ENCODE measurements at regions not wholly inside any gene's neighbourhood (a gene's known extent, or its start where the extent isn't known, plus 50 kb on each side); places are given as distances from the start of the nearest gene placed in this dataset.
"Not testable (repeated sequence)": the region's sequence is repeated elsewhere in the genome, so short reads cannot be mapped to it uniquely, and the experiment has no call there.

DNA sequence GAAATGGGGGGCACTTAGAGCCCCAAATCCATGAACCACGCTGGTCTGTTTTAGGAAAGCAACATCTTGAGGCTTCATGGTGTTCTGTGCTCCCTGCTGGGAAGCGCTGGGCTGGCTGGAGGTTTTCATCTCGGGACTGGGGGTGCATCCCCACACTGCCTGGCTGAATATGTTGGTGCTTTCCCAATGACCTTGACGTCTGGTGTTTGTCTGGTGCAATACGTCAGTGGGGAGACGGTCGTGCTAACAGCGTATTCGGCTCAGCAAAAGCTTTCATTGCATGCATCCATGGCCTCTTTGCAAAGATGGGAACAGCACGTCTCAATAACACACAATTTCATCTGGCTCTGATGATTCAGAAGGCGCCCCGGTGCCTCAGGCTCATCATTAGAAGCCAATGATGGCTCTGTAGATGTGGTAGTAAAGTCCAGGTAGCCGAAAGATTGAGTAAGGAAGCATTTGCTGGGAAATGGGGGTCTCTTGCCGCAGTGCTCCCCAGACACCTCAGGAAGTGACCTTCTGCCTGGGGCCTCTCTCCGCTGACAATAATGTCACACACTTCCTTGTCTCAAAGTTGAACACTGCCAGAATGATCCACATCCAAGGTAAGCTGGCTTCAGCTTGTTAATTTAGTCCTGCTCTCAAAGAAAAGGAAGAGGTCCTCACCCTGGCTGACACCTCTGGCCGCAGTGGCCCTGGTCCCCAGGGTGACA lies 97.7 kb downstream of the ING1 start:
- DNase-seq (ENCODE audit: low read depth) = no peak

- no peak for DNase-seq (ENCODE audit: low read depth)
These were observed 98.2 kb downstream of the ING1 start for GRCh38 chr13:110811771-110812120.

DNA sequence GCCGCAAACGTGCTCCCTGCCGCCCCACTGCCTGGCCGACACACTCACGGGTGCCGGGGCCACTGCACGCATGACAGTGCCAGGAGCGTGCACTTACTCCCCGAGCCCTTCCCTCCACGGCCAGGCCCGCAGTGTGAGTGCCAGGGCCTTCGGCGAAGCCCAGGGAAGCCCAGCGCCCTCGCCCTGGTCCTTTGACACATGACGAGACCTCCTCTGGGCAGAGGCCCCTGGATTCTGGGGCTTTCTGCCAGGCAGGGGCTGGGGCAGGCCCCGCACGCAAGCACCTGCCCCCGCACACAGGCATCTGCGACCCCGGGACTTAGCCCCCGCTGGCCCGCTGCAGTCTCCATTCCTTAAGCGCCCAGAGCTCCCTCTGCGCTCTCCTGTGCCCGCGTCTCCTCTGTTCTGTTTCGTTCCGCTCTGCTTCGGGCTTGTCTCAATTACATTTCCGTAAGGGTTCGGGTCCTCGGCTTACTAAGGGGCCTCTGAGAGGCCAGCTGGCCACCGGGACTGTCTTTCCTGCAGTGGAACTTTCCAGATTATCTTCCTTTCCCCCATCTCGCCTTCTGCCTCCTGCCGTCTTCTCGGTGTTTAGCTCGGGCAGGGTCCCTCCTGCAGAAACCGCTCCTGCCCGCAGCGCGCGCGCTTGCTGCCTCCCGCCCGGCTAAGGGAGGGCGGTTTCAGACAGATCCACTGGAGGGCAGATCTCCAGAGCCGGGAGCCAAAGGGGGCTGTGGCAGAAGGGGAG lies 98.8 kb downstream of the ING1 start:
- DNase-seq (ENCODE audit: low read depth) = no peak

DNA sequence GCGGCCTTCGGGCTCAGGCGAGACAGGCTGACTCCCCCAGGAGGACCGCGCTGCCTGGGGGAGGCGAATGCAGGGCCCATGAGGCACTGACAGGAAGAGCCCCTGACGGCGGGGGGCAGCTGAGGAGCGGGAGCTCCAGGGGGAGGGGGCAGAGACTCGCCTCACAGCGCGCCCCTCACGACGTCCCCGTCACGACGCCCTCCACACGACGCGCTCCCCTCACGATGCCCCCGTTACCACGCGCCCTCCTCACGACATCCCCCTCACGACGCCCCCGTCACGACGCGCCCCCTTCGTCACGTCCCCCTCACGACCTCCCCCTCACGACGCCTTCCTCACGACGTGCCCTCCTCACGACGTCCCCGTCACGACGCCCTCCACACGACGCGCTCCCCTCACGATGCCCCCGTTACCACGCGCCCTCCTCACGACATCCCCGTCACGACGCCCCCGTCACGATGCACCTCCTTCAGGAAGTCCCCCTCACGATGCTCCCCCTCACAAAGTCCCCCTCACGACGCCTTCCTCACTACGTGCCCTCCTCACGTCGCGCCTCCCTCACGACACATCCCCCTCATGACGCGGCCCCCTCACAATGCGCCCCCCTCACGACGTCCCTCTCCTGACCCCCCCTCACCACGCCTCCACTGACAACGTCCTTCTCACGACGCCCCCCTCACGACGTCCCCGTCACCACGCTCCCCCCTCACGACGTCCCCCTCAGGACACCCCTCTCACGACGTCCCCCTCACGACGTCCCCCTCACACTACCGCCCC lies 99.6 kb downstream of the ING1 start:
- DNase-seq (ENCODE audit: low read depth) = no peak

DNA sequence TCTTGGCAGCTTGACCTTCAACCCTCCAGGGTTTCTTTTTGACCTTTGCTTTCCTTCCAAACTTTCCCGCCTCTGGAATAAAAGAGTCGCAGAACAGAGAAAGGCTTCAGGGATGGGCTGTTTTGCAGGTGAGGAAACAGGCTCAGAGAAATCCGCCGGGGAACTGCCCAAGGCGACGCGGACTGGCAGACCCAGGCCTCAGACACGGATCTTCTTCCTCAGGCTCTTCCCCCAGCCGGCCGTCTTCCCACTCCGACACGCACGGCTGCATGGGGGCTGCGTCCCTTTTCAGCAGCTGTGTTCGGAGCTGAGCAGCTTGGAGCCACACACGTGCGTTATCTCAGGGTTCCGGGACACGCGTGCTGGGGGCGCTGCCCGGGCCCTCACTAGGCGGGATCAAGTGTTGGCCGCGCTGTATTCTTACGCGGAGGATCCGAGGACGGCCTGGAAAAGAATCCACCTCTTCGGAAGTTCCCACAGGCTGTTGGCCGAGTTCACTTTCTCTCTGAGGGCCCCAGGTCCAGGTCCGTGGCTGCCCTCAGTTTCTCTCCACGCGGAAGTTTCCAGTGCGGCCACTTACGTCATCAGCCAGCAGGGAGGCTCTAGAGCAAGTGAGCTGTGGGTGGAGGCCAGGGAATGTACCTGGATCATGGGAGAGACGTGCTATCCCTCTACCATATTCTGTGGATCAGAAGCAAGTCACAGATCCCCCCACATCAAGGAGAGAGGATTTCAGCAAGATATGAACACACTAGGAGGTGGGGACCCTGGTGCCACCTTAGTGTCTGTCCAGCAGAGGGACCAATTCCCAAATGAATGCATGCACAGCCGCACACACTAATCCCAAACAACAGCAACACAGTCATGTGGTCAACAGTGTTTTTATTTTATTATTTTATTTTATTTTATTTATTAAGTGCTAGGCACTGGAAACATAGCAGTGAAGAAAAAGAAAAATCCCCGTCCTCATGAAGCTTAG lies 100.4 kb downstream of the ING1 start:
- DNase-seq (ENCODE audit: low read depth) = no peak

DNA sequence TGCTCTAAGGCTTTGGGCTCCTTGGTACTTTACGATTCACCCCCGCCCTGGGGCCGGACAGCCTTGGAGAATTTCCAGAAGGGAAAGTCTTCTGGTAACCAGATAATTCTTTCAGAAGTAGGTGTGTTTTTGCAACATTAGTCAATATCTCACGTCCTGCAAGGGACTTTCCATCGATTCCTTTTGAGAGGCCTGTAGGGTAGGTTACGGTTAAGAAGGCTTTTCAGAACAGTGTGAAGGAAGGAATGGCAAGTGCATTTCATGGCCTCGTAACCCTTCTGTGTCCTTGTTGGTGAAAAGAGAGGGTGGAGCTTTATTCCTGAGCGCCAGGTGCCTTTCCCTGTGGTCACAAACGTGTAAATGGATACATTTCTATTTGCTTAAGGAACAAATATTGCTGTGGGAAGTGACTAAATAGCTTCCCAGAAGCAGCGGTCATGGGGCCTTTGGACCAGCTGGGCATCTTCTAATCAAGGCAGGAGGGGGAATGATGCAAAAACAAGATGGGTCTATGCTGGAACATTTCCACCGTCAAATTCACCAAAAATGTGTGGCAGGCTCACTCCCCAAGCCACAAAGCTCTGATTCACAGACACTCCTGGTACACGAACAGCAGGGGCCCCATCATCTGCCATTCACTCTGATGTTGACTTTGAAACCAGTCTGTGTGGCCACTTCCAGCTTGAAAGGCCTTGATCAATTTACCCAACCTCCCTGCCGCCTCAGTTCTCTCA lies 99.2 kb downstream of the ANKRD10 start:
- DNase-seq (ENCODE audit: low read depth) = no peak

DNA sequence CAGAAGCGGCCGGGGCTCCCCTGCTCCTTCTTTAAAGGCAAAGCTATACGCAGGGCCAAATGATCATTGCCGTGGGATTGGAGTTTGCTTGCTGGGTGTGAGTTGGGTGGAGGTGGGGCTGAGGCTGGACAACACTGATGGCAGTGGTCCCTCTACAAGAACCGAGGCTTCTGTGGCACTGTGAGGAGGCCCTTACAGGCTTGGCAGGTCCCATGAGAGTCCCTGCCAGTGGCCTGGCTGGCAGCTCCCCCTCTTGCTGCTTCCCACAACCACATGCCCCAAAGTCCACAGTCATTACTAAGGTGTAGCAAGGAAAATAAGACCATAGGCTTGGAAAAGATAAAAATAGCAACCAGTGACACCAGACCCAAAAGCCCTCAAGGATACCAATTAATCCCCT lies 98.4 kb downstream of the ANKRD10 start:
- no peak for DNase-seq (ENCODE audit: low read depth)

DNA sequence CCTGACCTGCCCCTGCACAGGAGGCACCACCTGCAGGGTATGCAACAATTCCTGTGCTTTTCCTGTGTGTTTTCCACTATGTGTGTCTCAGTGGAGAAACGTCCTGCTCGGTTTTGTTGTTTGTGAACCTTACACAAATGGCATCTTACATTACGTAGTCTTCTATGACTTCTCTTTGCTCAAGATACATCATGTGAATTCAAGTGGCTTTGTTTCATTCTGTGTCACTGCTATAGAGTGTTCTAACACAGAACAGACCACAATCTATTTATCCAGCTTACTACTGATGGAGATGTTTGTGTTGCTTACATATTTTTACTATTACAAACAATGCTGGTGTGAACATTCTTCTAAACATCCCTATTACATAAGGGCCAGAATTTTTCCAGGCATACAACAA lies 97.7 kb downstream of the ANKRD10 start:
- DNase-seq (ENCODE audit: low read depth) = no peak

DNA sequence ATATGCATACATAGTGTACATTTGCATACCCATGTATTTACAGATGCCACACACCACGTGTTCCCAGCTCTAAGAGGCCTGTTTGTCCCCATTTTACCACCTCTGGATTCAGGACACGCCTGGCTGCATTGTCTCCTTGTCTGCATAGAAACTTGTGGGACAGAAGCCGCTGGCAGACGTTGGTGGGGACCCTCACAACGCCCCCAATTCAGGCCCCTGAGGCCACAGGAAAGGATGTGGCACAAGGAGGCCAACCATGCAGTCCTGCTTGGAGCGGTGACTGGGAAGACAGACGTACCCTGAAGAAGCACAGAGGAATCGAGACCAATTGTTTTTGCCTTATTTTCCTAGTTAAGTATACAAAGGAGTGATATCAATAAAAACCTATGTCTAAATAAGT lies 96.1 kb downstream of the ANKRD10 start:
- DNase-seq (ENCODE audit: low read depth) = no peak

GRCh38 chr13:110819203-110820014 lies 95.5 kb downstream of the ANKRD10 start:
- DNase-seq (ENCODE audit: low read depth) = peak; percentile 33

- DNase-seq (ENCODE audit: low read depth) = no peak
These were observed 94.5 kb downstream of the ANKRD10 start for GRCh38 chr13:110820322-110820721.

DNA sequence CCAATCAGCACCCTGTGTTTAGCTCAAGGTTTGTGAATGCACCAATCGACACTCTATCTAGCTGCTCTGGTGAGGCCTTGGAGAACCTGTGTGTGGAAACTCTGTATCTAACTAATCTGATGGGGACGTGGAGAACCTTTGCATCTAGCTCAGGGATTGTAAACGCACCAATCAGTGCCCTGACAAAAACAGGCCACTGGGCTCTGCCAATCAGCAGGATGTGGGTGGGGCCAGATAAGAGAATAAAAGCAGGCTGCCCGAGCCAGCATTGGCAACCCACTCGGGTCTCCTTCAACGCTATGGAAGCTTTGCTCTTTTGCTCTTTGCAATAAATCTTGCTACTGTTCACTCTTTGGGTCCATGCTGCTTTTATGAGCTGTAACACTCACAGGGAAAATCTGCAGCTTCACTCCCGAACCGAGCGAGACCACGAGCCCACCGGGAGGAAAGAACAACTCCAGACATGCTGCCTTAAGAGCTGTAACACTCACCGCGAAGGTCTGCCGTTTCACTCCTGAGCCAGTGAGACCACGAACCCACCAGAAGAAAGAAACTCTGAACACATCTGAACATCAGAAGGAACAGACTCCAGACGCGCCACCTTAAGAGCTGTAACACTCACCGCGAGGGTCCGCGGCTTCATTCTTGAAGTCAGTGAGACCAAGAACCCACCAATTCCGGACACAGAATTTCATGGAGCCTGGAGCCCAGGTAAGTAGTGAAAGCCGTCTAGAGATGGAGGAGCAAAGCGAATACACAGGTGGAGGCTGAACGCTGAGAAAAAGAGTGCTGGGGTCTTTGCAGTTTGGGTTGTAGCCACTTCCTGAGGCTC lies 92.8 kb downstream of the ANKRD10 start:
- DNase-seq (ENCODE audit: low read depth) = not testable (repeated sequence)

- DNase-seq (ENCODE audit: low read depth) = no peak
These were observed 92.3 kb downstream of the ANKRD10 start for GRCh38 chr13:110822669-110822945.

- DNase-seq (ENCODE audit: low read depth) = no peak
These were observed 90.1 kb downstream of the ANKRD10 start for GRCh38 chr13:110824702-110825300.

GRCh38 chr13:110825516-110825915 lies 89.4 kb downstream of the ANKRD10 start:
- DNase-seq (ENCODE audit: low read depth) = no peak

DNA sequence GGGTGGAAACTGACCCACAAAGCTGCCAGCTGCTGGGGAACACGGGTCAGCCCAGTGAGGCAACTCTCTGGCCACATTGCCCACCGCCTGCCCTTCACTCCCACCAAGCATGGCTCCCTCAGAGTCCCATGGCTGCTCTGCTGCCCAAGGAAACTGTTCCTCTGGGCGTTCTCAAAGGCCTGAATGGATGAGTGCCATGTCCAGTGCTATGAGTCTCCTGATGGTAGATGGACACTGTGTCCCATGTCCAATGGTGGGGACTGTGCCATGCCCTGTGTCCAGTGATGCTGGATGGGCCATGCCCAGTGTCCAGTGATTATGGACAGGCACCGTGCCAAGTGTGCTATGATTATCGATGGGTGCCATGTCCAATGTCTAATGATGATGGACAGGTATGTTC lies 88.8 kb downstream of the ANKRD10 start:
- no peak for DNase-seq (ENCODE audit: low read depth)

DNA sequence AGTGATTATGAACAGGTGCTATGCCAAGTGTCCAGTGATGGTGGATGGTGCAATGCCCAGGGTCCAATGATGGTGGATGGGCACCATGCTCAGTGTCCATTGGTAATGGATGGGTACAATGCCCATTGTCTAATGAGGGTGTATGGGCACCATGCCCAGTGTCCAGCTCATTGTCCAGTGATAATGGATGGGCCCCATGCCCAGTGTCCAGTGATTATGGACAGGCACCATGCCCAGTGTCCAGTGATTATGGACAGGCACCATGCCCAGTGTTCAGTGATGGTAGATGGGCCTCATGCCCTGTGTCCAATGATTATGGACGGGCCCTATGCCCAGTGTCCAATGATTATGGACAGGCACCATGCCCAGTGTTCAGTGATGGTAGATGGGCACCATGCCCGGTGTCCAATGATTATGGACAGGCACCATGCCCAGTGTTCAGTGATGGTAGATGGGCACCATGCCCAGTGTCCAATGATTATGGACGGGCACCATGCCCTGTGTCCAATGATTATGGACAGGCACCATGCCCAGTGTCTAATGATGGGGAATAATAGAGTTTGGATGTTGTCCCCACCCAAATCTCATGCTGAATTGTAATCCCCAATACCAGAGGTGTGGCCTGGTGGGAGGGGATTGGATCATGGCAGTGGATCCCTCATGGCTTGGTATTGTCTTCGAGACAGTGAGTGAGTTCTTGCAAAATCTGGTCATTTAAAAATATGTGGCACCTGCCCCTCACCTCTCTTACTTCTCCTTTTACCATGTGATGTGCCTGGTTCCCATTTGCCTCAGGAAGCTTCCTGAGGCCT lies 87.8 kb downstream of the ANKRD10 start:
- no peak for DNase-seq (ENCODE audit: low read depth)

Data from CMK (cell line).